WTC11 (cell line): ENCODE measurements at regions not wholly inside any gene's neighbourhood (a gene's known extent, or its start where the extent isn't known, plus 50 kb on each side); places are given as distances from the start of the nearest gene placed in this dataset.

Experiments used
- ATAC-seq: fragments of 200-7000 bp; cut with Tn5 transposase; 2 replicates; pipeline ENCODE4 v1.10.0; 2021; ENCODE audit warnings: mild to moderate bottlenecking, moderate library complexity
- CTCF ChIA-PET: fragments of 300-600 bp; sonication (Branson Sonifier 250); formaldehyde crosslinking; loops from one replicate; lab custom pipeline; 2021; ENCODE audit warnings: antibody characterized with exemption; lab: Charles Lee
- POLR2A ChIA-PET: fragments of 350-600 bp; sonication (Branson Sonifier 250); formaldehyde crosslinking; loops from one replicate; lab custom pipeline; 2021; ENCODE audit warnings: antibody characterized with exemption; lab: Charles Lee
- DNase-seq: peaks from one replicate; pipeline ENCODE4 v3.0.0; 2021; ENCODE audit warnings: low spot score
- H3K27ac Mint-ChIP-seq: 2 replicates; pipeline ENCODE4 v1.8.0; 2021; ENCODE audit warnings: mixed read lengths
- H3K27me3 Mint-ChIP-seq: 2 replicates; pipeline ENCODE4 v1.8.0; 2021; ENCODE audit warnings: low read depth, mild to moderate bottlenecking, moderate library complexity, mixed read lengths
- H3K36me3 Mint-ChIP-seq: 2 replicates; pipeline ENCODE4 v1.8.0; 2021; ENCODE audit warnings: mixed read lengths
- H3K4me1 Mint-ChIP-seq: 2 replicates; pipeline ENCODE4 v1.8.0; 2022; ENCODE audit warnings: mixed read lengths
- H3K4me3 Mint-ChIP-seq: 2 replicates; pipeline ENCODE4 v1.8.0; 2021; ENCODE audit warnings: mild to moderate bottlenecking, moderate library complexity, mixed read lengths
- H3K9me3 Mint-ChIP-seq: 2 replicates; pipeline ENCODE4 v1.8.0; 2021; ENCODE audit warnings: mixed read lengths
- ATF1 ChIP-seq: sonication (generic); formaldehyde crosslinking; IDR thresholded peaks from 2 replicates; pipeline ENCODE4 v1.8.1; 2023; ENCODE audit warnings: mild to moderate bottlenecking, moderate library complexity, missing genetic modification reagents
- ESRRA ChIP-seq: sonication (generic); formaldehyde crosslinking; IDR thresholded peaks from 2 replicates; pipeline ENCODE4 v1.8.1; 2022; ENCODE audit warnings: mild to moderate bottlenecking, missing genetic modification reagents, borderline replicate concordance
- FOXK1 ChIP-seq: sonication (generic); formaldehyde crosslinking; IDR thresholded peaks from 2 replicates; pipeline ENCODE4 v1.8.0; 2022; ENCODE audit warnings: mild to moderate bottlenecking, moderate library complexity, missing genetic modification reagents
- GABPB1 ChIP-seq: sonication (generic); formaldehyde crosslinking; IDR thresholded peaks from 2 replicates; pipeline ENCODE4 v1.8.1; 2023; ENCODE audit warnings: mild to moderate bottlenecking, missing genetic modification reagents
- GRHL2 ChIP-seq: fragments of 250-450 bp; sonication (Bioruptor Pico); IDR thresholded peaks from 2 replicates; pipeline ENCODE4 v1.8.0; 2022; ENCODE audit warnings: mild to moderate bottlenecking, moderate library complexity; ENCODE audit not compliant: insufficient replicate concordance, severe bottlenecking
- JUN ChIP-seq: sonication (generic); formaldehyde crosslinking; IDR thresholded peaks from 2 replicates; pipeline ENCODE4 v1.8.0; 2023; ENCODE audit warnings: mild to moderate bottlenecking, missing genetic modification reagents
- MAX ChIP-seq: sonication (generic); formaldehyde crosslinking; IDR thresholded peaks from 2 replicates; pipeline ENCODE4 v1.8.0; 2022; ENCODE audit warnings: mild to moderate bottlenecking, missing genetic modification reagents
- MYBL2 ChIP-seq: sonication (generic); formaldehyde crosslinking; IDR thresholded peaks from 2 replicates; pipeline ENCODE4 v1.8.1; 2023; ENCODE audit warnings: mild to moderate bottlenecking, moderate library complexity, missing genetic modification reagents
- NFYB ChIP-seq: sonication (generic); formaldehyde crosslinking; conservative IDR thresholded peaks from 2 replicates; pipeline ENCODE4 v1.8.0; 2022; ENCODE audit warnings: low read depth, missing genetic modification reagents
- NR1H2 ChIP-seq: sonication (generic); formaldehyde crosslinking; IDR thresholded peaks from 2 replicates; pipeline ENCODE4 v1.9.0; 2021; ENCODE audit warnings: mild to moderate bottlenecking, moderate library complexity, missing genetic modification reagents
- NR3C1 ChIP-seq: sonication (generic); formaldehyde crosslinking; conservative IDR thresholded peaks from 2 replicates; pipeline ENCODE4 v1.8.1; 2023; ENCODE audit warnings: low read depth, mild to moderate bottlenecking, missing genetic modification reagents
- OVOL2 ChIP-seq: fragments of 250-450 bp; sonication (Bioruptor Pico); IDR thresholded peaks from 2 replicates; pipeline ENCODE4 v1.9.0; 2021; ENCODE audit warnings: mild to moderate bottlenecking, borderline replicate concordance
- RELA ChIP-seq: sonication (generic); formaldehyde crosslinking; IDR thresholded peaks from 2 replicates; pipeline ENCODE4 v1.8.1; 2022; ENCODE audit warnings: missing genetic modification reagents, mild to moderate bottlenecking, borderline replicate concordance
- SOX15 ChIP-seq: fragments of 250-450 bp; sonication (Bioruptor Pico); IDR thresholded peaks from 2 replicates; pipeline ENCODE4 v1.9.0; 2021; ENCODE audit warnings: mild to moderate bottlenecking
- STAT6 ChIP-seq: sonication (generic); formaldehyde crosslinking; conservative IDR thresholded peaks from 2 replicates; pipeline ENCODE4 v1.8.1; 2023; ENCODE audit warnings: mild to moderate bottlenecking, low read depth, missing genetic modification reagents, moderate library complexity
- TCF7 ChIP-seq: sonication (generic); formaldehyde crosslinking; IDR thresholded peaks from 2 replicates; pipeline ENCODE4 v1.8.0; 2022; ENCODE audit warnings: mild to moderate bottlenecking, low read depth, missing genetic modification reagents, moderate library complexity
- ZBTB43 ChIP-seq: sonication (generic); formaldehyde crosslinking; IDR thresholded peaks from 2 replicates; pipeline ENCODE4 v1.8.1; 2023; ENCODE audit warnings: mild to moderate bottlenecking, missing genetic modification reagents
- ZMAT4 ChIP-seq: fragments of 250-450 bp; sonication (Bioruptor Pico); IDR thresholded peaks from 2 replicates; pipeline ENCODE4 v1.9.0; 2021; ENCODE audit warnings: mild to moderate bottlenecking
- ZNF121 ChIP-seq: sonication (generic); formaldehyde crosslinking; IDR thresholded peaks from 2 replicates; pipeline ENCODE4 v1.8.0; 2023; ENCODE audit warnings: missing genetic modification reagents
- ZNF416 ChIP-seq: fragments of 250-450 bp; sonication (Bioruptor Pico); IDR thresholded peaks from 2 replicates; pipeline ENCODE4 v1.9.0; 2021; ENCODE audit warnings: mild to moderate bottlenecking, inconsistent platforms
- TF ChIP-seq, protein P1 (sequence below): fragments of 250-450 bp; sonication (Bioruptor Pico); IDR thresholded peaks from 2 replicates; pipeline ENCODE4 v1.8.0; 2021; ENCODE audit warnings: mild to moderate bottlenecking
- TF ChIP-seq, protein P2 (sequence below): sonication (generic); formaldehyde crosslinking; IDR thresholded peaks from 2 replicates; pipeline ENCODE4 v1.8.1; 2023; ENCODE audit warnings: mild to moderate bottlenecking, missing genetic modification reagents, borderline replicate concordance
- TF ChIP-seq, protein P3 (sequence below): sonication (generic); formaldehyde crosslinking; IDR thresholded peaks from 2 replicates; pipeline ENCODE4 v1.8.1; 2022; ENCODE audit warnings: low read depth, missing genetic modification reagents, borderline replicate concordance

GRCh38 chr5:135155616-135156214 lies 121.7 kb upstream of the PITX1 start:
- H3K27ac Mint-ChIP-seq = no peak overlapping the region
- ChIA-PET POLR2A (no interaction called here), CTCF (interaction anchor here (2.0 kb wide), 1 partner anchor 19 kb away, joined by 7 read pairs; no protein-coding TSS in a partner anchor)
- no peak for ATAC-seq
- H3K27me3 Mint-ChIP-seq = peaks cover 9% of the 10 kb centered on the region
- peaks cover 23% of the 10 kb centered on the region for H3K9me3 Mint-ChIP-seq
- no peaks in the 10 kb centered on the region for H3K4me1 Mint-ChIP-seq
- H3K4me3 Mint-ChIP-seq = no peak overlapping the region
- TF ChIP-seq TCF7 (CRISPR knock-in tag) (no peak), NR1H2 (CRISPR knock-in tag) (no peak), STAT6 (no peak), GRHL2 (CRISPR knock-in tag) (no peak), FOXK1 (CRISPR knock-in tag) (no peak), SOX15 (CRISPR knock-in tag) (no peak), GABPB1 (CRISPR knock-in tag) (no peak), OVOL2 (CRISPR knock-in tag) (no peak)
- TF ChIP-seq, protein P1, sequence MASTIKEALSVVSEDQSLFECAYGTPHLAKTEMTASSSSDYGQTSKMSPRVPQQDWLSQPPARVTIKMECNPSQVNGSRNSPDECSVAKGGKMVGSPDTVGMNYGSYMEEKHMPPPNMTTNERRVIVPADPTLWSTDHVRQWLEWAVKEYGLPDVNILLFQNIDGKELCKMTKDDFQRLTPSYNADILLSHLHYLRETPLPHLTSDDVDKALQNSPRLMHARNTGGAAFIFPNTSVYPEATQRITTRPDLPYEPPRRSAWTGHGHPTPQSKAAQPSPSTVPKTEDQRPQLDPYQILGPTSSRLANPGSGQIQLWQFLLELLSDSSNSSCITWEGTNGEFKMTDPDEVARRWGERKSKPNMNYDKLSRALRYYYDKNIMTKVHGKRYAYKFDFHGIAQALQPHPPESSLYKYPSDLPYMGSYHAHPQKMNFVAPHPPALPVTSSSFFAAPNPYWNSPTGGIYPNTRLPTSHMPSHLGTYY (CRISPR knock-in tag) = no peak
- TF ChIP-seq, protein P2, sequence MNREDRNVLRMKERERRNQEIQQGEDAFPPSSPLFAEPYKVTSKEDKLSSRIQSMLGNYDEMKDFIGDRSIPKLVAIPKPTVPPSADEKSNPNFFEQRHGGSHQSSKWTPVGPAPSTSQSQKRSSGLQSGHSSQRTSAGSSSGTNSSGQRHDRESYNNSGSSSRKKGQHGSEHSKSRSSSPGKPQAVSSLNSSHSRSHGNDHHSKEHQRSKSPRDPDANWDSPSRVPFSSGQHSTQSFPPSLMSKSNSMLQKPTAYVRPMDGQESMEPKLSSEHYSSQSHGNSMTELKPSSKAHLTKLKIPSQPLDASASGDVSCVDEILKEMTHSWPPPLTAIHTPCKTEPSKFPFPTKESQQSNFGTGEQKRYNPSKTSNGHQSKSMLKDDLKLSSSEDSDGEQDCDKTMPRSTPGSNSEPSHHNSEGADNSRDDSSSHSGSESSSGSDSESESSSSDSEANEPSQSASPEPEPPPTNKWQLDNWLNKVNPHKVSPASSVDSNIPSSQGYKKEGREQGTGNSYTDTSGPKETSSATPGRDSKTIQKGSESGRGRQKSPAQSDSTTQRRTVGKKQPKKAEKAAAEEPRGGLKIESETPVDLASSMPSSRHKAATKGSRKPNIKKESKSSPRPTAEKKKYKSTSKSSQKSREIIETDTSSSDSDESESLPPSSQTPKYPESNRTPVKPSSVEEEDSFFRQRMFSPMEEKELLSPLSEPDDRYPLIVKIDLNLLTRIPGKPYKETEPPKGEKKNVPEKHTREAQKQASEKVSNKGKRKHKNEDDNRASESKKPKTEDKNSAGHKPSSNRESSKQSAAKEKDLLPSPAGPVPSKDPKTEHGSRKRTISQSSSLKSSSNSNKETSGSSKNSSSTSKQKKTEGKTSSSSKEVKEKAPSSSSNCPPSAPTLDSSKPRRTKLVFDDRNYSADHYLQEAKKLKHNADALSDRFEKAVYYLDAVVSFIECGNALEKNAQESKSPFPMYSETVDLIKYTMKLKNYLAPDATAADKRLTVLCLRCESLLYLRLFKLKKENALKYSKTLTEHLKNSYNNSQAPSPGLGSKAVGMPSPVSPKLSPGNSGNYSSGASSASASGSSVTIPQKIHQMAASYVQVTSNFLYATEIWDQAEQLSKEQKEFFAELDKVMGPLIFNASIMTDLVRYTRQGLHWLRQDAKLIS = no peak
- DNase-seq = no peak
- no peaks in the 10 kb centered on the region for H3K36me3 Mint-ChIP-seq

- ChIA-PET CTCF (interaction anchor here (2.0 kb wide), 1 partner anchor 19 kb away, joined by 7 read pairs; no protein-coding TSS in a partner anchor), POLR2A (no interaction called here)
- Mint-ChIP-seq H3K27ac (no peak overlapping the region), H3K27me3 (peaks cover 6% of the 10 kb centered on the region; the same call in 1 of the 2 replicates), H3K9me3 (peaks cover 23% of the 10 kb centered on the region), H3K4me3 (no peak overlapping the region), H3K4me1 (no peaks in the 10 kb centered on the region), H3K36me3 (no peaks in the 10 kb centered on the region)
- no peak for DNase-seq
- ATAC-seq = no peak
- TF ChIP-seq ZNF416 (CRISPR knock-in tag) (no peak), ATF1 (no peak), NFYB (no peak), RELA (CRISPR knock-in tag) (no peak), ZNF121 (CRISPR knock-in tag) (no peak), NR3C1 (no peak), ZBTB43 (CRISPR knock-in tag) (no peak), ZMAT4 (no peak), MYBL2 (no peak), JUN (no peak), MAX (CRISPR knock-in tag) (no peak), ESRRA (CRISPR knock-in tag) (no peak)
- TF ChIP-seq, protein P3, sequence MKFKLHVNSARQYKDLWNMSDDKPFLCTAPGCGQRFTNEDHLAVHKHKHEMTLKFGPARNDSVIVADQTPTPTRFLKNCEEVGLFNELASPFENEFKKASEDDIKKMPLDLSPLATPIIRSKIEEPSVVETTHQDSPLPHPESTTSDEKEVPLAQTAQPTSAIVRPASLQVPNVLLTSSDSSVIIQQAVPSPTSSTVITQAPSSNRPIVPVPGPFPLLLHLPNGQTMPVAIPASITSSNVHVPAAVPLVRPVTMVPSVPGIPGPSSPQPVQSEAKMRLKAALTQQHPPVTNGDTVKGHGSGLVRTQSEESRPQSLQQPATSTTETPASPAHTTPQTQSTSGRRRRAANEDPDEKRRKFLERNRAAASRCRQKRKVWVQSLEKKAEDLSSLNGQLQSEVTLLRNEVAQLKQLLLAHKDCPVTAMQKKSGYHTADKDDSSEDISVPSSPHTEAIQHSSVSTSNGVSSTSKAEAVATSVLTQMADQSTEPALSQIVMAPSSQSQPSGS = no peak
These were observed 120.9 kb upstream of the PITX1 start for GRCh38 chr5:135154961-135155360.
